ENCODE measurements at regions not wholly inside any gene's neighbourhood (a gene's known extent, or its start where the extent isn't known, plus 50 kb on each side); places are given as distances from the start of the nearest gene placed in this dataset.
"Not testable (repeated sequence)": the region's sequence is repeated elsewhere in the genome, so short reads cannot be mapped to it uniquely, and the experiment has no call there.

DNA sequence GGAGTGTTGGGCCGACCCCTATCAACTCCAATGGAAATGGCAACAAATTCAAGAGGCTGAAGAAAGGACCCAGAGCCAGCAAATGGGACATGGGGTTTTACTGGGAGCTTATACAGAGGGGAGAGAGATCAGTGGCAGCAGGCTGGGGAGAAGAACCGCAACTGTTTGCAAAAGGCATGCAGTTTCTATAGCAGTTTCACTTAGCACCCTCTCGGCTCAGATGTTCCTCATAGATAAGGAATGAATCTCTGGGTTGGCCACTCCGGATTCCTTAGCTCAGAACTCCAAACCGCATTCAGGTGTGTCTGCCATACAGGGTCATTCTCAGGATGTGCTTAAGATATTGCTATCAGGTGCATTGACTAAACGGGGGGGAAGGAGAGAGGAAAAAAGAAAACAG lies 71.1 kb upstream of the RPL38 start:
- H3K4me1 Mint-ChIP-seq (ENCODE audit: low read depth): no peaks in the 10 kb centered on the region
- no peak for DNase-seq (ENCODE audit: low spot score)
- no peaks in the 10 kb centered on the region for H3K9me3 Mint-ChIP-seq
- intact Hi-C loops (cut with micrococcal nuclease): no loop called here
- H3K27me3 Mint-ChIP-seq (ENCODE audit: low read depth): peaks cover 7% of the 10 kb centered on the region
- no peak overlapping the region for H3K4me3 Mint-ChIP-seq (ENCODE audit: low read depth)
- no peak overlapping the region for H3K27ac Mint-ChIP-seq
- no peaks in the 10 kb centered on the region for H3K36me3 Mint-ChIP-seq (ENCODE audit: low read depth)

DNA sequence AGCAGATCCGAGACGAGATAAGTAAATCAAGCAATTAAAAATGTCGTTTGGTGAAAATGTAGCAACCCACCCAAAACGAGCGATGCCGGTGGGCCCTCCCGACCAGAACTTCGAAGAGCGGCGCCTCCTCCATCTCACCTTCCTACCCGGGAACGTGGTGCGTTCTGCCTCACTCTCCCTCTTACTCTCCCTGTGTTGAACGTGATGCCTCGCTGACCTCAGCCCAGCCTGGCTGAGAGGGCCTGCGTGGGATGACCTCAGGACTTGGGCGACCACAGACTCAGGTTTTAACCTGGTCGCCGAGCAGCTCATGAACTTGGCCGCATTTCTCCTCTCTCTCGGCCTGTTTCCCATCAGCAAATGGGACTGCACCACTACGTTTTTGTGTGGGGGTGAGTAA lies 69.7 kb upstream of the RPL38 start:
- DNase-seq (ENCODE audit: low spot score): no peak
- H3K27me3 Mint-ChIP-seq (ENCODE audit: low read depth): peaks cover 7% of the 10 kb centered on the region
- H3K36me3 Mint-ChIP-seq (ENCODE audit: low read depth): no peaks in the 10 kb centered on the region
- no peaks in the 10 kb centered on the region for H3K4me1 Mint-ChIP-seq (ENCODE audit: low read depth)
- H3K27ac Mint-ChIP-seq: no peak overlapping the region
- no peak overlapping the region for H3K4me3 Mint-ChIP-seq (ENCODE audit: low read depth)
- intact Hi-C loops (cut with micrococcal nuclease): no loop called here
- no peaks in the 10 kb centered on the region for H3K9me3 Mint-ChIP-seq

DNA sequence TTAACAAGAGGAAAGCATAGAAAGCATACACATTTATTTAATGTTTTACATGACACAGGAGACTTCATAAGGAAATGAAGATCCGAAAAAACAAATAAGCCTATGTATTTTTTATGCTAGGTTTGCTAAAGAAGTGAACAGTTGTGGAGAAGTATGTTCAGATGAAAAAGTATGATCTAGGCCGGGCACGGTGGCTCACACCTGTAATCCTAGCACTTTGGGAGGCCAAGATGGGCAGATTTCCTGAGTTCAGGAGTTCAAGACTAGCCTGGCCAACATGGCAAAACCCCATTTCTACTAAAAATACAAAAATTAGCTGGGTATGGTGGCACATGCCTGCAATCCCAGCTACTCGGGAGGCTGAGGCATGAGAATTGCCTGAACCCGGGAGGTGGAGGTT lies 69.2 kb upstream of the RPL38 start:
- H3K9me3 Mint-ChIP-seq; H3K4me3 Mint-ChIP-seq (ENCODE audit: low read depth); intact Hi-C loops (cut with micrococcal nuclease); H3K36me3 Mint-ChIP-seq (ENCODE audit: low read depth); DNase-seq (ENCODE audit: low spot score); H3K27ac Mint-ChIP-seq; H3K4me1 Mint-ChIP-seq (ENCODE audit: low read depth); H3K27me3 Mint-ChIP-seq (ENCODE audit: low read depth): not testable (repeated sequence)

DNA sequence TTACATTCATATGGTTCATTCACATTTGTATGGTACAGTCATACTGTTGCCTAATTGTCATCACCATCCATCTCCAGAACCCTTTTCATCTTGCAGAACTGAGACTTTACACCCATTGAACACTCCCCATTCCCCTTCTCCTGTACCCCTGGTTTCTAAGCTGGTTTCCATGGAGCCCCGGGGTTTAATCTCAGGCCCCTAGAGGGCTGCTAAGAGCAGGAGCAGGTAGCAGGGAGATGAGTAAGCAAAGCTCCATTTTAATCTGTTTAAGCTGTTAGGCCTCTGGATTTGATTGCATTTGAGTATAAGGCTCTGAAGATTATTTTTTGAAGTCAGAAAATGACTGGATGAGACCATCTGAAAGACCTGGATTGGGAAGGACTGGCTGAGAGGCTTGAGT lies 68.5 kb upstream of the RPL38 start:
- Mint-ChIP-seq H3K4me1 (ENCODE audit: low read depth) (no peaks in the 10 kb centered on the region), H3K36me3 (ENCODE audit: low read depth) (no peaks in the 10 kb centered on the region), H3K27ac (no peak overlapping the region), H3K9me3 (peaks cover under 1% of the 10 kb centered on the region), H3K27me3 (ENCODE audit: low read depth) (peaks cover 7% of the 10 kb centered on the region), H3K4me3 (ENCODE audit: low read depth) (no peak overlapping the region)
- no peak for DNase-seq (ENCODE audit: low spot score)
- intact Hi-C loops (cut with micrococcal nuclease): no loop called here

DNA sequence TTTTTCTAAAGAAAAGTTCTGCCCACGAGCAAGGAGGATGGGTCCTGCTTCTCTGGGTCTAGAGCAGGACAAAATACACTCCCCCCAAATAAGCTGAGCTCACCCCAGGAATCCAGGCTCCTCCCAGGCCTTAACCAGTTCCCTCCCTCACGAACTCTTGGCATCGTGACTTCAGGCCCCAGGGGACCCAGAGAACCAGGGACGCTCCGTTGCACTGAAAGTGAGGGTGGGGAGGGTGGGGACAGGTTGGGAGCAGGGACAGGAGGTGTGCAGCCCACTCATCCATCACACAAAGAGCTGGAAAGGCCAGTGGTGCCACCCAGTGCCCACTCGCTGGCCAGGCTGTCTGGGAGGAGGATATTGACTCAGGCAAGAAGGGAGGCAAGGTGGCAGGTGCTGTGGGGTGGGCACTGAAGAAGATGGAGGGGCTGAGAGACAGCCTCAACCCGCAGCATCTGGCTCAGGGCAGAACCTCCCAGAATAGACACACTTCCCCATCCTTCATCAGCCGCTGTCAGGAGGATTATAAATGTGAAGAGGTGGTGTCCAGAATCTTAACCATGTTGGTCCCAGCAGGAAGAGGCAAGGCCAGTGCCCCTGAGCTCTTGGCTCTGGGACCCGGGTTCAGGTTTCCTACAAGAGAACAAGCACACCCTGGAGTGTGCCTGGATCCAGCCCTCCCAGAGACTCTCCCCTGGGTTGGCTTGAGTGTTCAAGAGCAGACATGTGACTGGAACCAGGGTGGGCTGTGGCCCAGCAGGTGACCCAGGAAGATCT lies 67.9 kb upstream of the RPL38 start:
- intact Hi-C loops (cut with micrococcal nuclease): no loop called here
- Mint-ChIP-seq H3K9me3 (peaks cover 6% of the 10 kb centered on the region), H3K4me3 (ENCODE audit: low read depth) (no peak overlapping the region), H3K4me1 (ENCODE audit: low read depth) (no peaks in the 10 kb centered on the region), H3K36me3 (ENCODE audit: low read depth) (no peaks in the 10 kb centered on the region), H3K27me3 (ENCODE audit: low read depth) (peaks cover 7% of the 10 kb centered on the region), H3K27ac (no peak overlapping the region)
- DNase-seq (ENCODE audit: low spot score): no peak

DNA sequence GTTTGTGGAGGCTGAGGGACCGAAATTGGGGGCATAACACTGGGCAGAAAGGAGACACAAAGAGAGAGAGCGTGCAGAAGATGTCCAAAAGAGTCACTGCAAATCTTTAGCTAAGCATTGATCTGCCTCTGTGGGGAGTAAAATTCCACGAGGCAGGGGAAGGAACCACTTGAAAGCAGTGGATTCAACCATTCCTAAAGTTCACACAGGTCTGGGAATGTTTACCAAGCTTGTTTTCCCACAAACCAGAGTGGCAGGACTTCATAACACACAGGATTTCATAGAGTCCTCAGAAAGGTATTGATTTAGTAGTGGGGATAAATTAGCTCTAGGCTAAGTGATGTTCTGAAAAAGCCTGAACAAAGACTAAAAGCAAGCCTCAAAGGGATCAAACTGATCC lies 66.1 kb upstream of the RPL38 start:
- Mint-ChIP-seq H3K27ac (no peak overlapping the region), H3K27me3 (ENCODE audit: low read depth) (peaks cover 7% of the 10 kb centered on the region), H3K4me1 (ENCODE audit: low read depth) (no peaks in the 10 kb centered on the region), H3K36me3 (ENCODE audit: low read depth) (no peaks in the 10 kb centered on the region), H3K9me3 (peaks cover 22% of the 10 kb centered on the region), H3K4me3 (ENCODE audit: low read depth) (no peak overlapping the region)
- no peak for DNase-seq (ENCODE audit: low spot score)
- intact Hi-C loops (cut with micrococcal nuclease): no loop called here

DNA sequence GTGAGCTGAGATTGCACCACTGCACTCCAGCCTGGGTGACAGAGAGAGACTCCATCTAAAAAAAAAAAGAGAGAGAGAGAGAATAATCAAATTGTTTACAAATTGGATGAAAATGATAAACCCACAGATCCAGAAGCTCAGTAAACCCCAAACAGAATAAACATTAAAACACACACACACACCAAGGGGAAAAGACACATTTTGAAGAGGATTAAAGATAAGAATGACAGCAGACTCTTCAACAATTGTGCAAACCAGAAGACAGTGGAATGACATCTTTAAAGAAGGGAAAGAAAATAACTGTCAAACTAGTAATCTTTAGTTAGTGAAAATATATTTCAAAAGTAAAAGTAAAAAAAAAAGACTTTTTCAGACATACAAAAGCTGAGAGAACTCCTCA lies 64.4 kb upstream of the RPL38 start:
- Mint-ChIP-seq H3K4me1 (ENCODE audit: low read depth) (no peaks in the 10 kb centered on the region), H3K27ac (no peak overlapping the region), H3K27me3 (ENCODE audit: low read depth) (peaks cover 7% of the 10 kb centered on the region), H3K4me3 (ENCODE audit: low read depth) (no peak overlapping the region), H3K9me3 (peaks cover 37% of the 10 kb centered on the region), H3K36me3 (ENCODE audit: low read depth) (no peaks in the 10 kb centered on the region)
- intact Hi-C loops (cut with micrococcal nuclease): no loop called here
- DNase-seq (ENCODE audit: low spot score): no peak

DNA sequence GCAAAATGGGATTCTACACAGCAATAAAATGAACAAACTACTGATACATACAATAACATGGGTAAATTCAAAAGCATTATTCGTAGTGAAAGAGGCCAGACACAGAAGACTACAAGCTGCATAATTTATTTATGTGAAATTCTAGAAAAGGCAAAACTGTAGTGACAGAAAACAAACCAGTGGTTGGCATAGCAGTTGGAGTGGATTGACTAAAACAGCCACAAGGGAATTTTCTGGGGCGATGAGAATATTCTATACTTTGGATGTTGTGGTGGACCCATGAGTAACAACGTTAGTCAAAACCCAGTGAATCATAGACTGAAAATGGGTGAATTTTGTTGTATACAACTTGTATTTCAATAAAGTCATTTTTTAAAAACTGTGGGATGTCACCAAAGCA lies 63.2 kb upstream of the RPL38 start:
- DNase-seq (ENCODE audit: low spot score): no peak
- H3K4me1 Mint-ChIP-seq (ENCODE audit: low read depth): no peaks in the 10 kb centered on the region
- H3K9me3 Mint-ChIP-seq: peaks cover 43% of the 10 kb centered on the region

DNA sequence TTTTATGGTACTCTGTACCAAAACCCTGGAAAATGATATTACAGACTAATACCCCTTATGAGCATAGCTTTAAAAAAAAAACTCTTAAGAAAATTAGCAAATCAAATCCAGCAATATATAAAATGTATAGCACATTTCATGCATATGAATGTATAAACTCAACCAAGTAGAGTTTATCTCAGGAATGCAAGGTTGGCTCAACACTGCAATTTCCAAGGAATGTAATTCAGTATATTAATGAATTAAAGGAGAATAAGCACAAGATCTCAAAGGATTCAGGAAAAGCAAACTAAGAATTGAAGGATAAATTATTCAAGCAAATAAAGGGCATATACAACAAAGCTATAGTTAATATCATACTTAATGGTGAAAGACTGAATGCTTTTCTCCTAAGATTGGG lies 61.9 kb upstream of the RPL38 start:
- intact Hi-C loops (cut with micrococcal nuclease): no loop called here
- no peak overlapping the region for H3K4me3 Mint-ChIP-seq (ENCODE audit: low read depth)

More for the DNA sequence above, 63.2 kb upstream of the RPL38 start:
- H3K4me3 Mint-ChIP-seq (ENCODE audit: low read depth): no peak overlapping the region
- peaks cover 7% of the 10 kb centered on the region for H3K27me3 Mint-ChIP-seq (ENCODE audit: low read depth)
- H3K27ac Mint-ChIP-seq: no peak overlapping the region
- intact Hi-C loops (cut with micrococcal nuclease): no loop called here
- no peaks in the 10 kb centered on the region for H3K36me3 Mint-ChIP-seq (ENCODE audit: low read depth)

DNA sequence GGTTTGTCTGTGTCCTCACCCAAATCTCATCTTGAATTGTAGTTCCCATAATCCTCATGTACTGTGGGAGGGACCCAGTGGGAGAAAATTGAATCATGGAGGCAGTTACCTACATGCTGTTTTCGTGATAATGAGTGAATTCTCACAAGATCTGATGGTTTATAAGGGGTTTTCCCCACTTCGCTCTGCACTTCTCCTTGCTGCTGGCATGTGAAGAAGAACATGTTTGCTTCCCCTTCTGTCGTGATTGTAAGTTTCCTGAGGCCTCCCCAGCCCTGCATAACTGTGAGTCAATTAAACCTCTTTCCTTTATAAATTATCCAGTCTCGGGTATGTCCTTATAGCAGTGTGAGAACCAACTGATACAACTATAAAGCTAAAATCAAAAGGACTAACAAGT lies 60.2 kb upstream of the RPL38 start:
- H3K27ac Mint-ChIP-seq; intact Hi-C loops (cut with micrococcal nuclease); H3K27me3 Mint-ChIP-seq (ENCODE audit: low read depth); DNase-seq (ENCODE audit: low spot score); H3K4me3 Mint-ChIP-seq (ENCODE audit: low read depth); H3K36me3 Mint-ChIP-seq (ENCODE audit: low read depth); H3K4me1 Mint-ChIP-seq (ENCODE audit: low read depth): not testable (repeated sequence)
- peaks cover 43% of the 10 kb centered on the region for H3K9me3 Mint-ChIP-seq

More for the DNA sequence above, 61.9 kb upstream of the RPL38 start:
- Mint-ChIP-seq H3K27ac (no peak overlapping the region), H3K36me3 (ENCODE audit: low read depth) (no peaks in the 10 kb centered on the region), H3K9me3 (peaks cover 43% of the 10 kb centered on the region), H3K4me1 (ENCODE audit: low read depth) (no peaks in the 10 kb centered on the region), H3K27me3 (ENCODE audit: low read depth) (peaks cover 5% of the 10 kb centered on the region)
- DNase-seq (ENCODE audit: low spot score): no peak

DNA sequence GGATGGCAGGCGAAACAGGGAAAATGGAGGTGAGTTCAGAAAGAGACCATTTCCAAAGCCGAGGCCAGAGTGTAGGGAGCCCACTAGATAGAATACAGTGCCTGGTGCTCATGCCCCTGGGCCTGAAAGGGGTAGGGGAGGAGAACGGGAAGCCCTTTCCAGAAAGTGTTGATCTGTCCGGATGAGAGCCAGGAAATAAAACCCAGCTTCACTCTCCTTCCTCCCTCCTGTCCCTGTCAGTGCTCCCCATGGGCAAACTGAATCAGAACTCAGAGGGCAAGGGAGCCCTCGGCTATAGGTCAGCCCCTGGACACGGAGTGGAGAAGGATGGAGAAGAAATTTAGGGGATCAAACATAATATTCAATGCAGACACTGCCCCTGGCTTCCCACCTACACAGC lies 57.7 kb upstream of the RPL38 start:
- no peak overlapping the region for H3K4me3 Mint-ChIP-seq (ENCODE audit: low read depth)

DNA sequence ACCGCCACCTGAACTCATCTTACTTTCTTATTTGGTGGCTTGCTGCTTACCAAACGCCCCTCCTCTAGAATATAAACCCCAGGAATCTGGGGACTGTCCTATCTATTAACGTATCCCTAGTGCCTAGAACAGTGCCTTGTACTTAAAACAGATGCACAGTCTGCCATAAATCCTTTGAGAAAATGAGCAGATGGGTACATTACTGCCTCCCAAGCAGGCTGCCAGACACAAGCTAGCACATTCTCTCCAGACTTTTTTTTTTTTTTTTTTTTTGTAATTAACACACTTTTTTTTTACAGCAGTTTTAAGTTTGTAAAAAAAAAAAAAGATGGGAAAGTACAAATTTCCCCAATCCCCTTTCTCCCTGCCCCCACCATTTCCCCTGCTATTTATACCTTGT lies 57.3 kb upstream of the RPL38 start:
- no peaks in the 10 kb centered on the region for H3K4me1 Mint-ChIP-seq (ENCODE audit: low read depth)
- H3K27me3 Mint-ChIP-seq (ENCODE audit: low read depth): peaks cover 1% of the 10 kb centered on the region
- peaks cover 33% of the 10 kb centered on the region for H3K9me3 Mint-ChIP-seq
- H3K36me3 Mint-ChIP-seq (ENCODE audit: low read depth): no peaks in the 10 kb centered on the region
- no peak overlapping the region for H3K4me3 Mint-ChIP-seq (ENCODE audit: low read depth)
- no peak for DNase-seq (ENCODE audit: low spot score)
- intact Hi-C loops (cut with micrococcal nuclease): no loop called here
- H3K27ac Mint-ChIP-seq: no peak overlapping the region

More for the DNA sequence above, 57.7 kb upstream of the RPL38 start:
- Mint-ChIP-seq H3K27me3 (ENCODE audit: low read depth) (no peaks in the 10 kb centered on the region), H3K9me3 (peaks cover 34% of the 10 kb centered on the region), H3K4me1 (ENCODE audit: low read depth) (no peaks in the 10 kb centered on the region), H3K27ac (no peak overlapping the region), H3K36me3 (ENCODE audit: low read depth) (no peaks in the 10 kb centered on the region)
- DNase-seq (ENCODE audit: low spot score): no peak
- intact Hi-C loops (cut with micrococcal nuclease): no loop called here

DNA sequence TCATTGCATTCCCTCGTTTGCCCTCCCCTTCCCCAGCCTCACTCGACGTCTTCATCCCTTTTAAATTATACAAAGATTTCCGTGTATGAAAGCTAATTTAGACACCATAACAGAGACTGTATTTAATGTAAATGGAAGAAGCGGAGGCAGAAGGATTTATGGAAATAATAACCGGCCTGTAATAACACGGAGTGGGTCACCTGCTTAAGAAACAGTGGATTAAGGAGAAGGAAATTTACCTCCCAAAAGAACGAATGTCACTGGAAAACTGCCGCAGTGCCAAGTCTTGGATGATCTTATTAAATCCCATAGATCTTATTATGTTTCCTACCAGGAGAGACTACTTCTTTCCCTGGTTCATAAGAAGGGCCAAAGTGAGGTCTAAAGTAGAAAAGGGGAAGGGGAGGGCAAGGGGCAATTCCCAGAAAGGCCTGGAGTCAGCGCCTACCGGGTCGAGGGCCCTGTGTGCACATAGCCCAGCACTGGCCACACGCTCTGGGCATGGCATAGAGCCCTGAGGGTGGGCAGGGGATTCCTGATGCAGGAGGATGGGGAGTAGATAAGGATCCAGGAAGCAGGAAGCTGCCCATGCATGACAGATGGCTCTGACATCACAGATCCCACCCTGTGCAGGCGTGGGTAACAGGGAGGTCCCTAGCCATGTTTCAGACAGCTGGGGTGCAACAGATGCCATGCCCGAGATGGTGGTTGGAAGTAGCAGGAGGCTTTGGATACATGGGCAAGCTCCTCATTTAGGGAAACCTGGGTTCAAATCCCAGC lies 56.2 kb upstream of the RPL38 start:
- Mint-ChIP-seq H3K27me3 (ENCODE audit: low read depth) (peaks cover 2% of the 10 kb centered on the region), H3K27ac (no peak overlapping the region), H3K4me3 (ENCODE audit: low read depth) (no peak overlapping the region), H3K4me1 (ENCODE audit: low read depth) (no peaks in the 10 kb centered on the region), H3K9me3 (peaks cover 22% of the 10 kb centered on the region), H3K36me3 (ENCODE audit: low read depth) (no peaks in the 10 kb centered on the region)
- no peak for DNase-seq (ENCODE audit: low spot score)
- intact Hi-C loops (cut with micrococcal nuclease): no loop called here

Measured in activated T-helper 2 cell treated with anti-CD3 and anti-CD28 coated beads, Interferon-gamma antibody, Interleukin-2, Interleukin-4, amounts not matched to agents 10 μg/mL and 5 μg/mL and 100 μg/mL, durations not matched to agents 14 hours and 24 hours and 36 hours (primary cell).